ENCODE measurements at regions not wholly inside any gene's neighbourhood (a gene's known extent, or its start where the extent isn't known, plus 50 kb on each side); places are given as distances from the start of the nearest gene placed in this dataset.

GRCh38 chr1:192418552-192419285 is 101.9 kb downstream of the RGS21 start:
- Histone ChIP-seq H3K4me3 (ENCODE audit: extremely low read depth, insufficient read depth, low read length, poor library complexity, severe bottlenecking) (no peak overlapping the region), H3K27ac (ENCODE audit: low read depth, low read length, severe bottlenecking) (no peak overlapping the region), H3K36me3 (ENCODE audit: control insufficient read depth, insufficient read depth, low read length) (no peaks in the 10 kb centered on the region), H3K9me3 (ENCODE audit: control insufficient read depth, low read length) (no peaks in the 10 kb centered on the region), H3K4me1 (ENCODE audit: control insufficient read depth, insufficient read depth, low read length, poor library complexity, severe bottlenecking) (no peaks in the 10 kb centered on the region)
- WGBS, 2 experiments (ENCODE audit: insufficient coverage in 2 of 2): 100% methylated on average over 1 of the region's 1 CpG; no CpG with 5 or more reads in 1 of the 2 experiments

GRCh38 chr1:192430644-192431043 is 113.9 kb downstream of the RGS21 start:
- Histone ChIP-seq H3K36me3 (ENCODE audit: control insufficient read depth, insufficient read depth, low read length) (no peaks in the 10 kb centered on the region), H3K27ac (ENCODE audit: low read depth, low read length, severe bottlenecking) (no peak overlapping the region), H3K9me3 (ENCODE audit: control insufficient read depth, low read length) (peaks cover 12% of the 10 kb centered on the region), H3K4me3 (ENCODE audit: extremely low read depth, insufficient read depth, low read length, poor library complexity, severe bottlenecking) (no peak overlapping the region), H3K4me1 (ENCODE audit: control insufficient read depth, insufficient read depth, low read length, poor library complexity, severe bottlenecking) (no peaks in the 10 kb centered on the region)
- 67 to 72% methylated on average over 2 to 3 of the region's 3 CpGs for WGBS, 2 experiments (ENCODE audit: insufficient coverage in 2 of 2)

GRCh38 chr1:192435704-192436103 is 118.9 kb downstream of the RGS21 start:
- WGBS, 2 experiments (ENCODE audit: insufficient coverage in 2 of 2): 66 to 81% methylated on average over 2 to 3 of the region's 4 CpGs
- no peaks in the 10 kb centered on the region for H3K36me3 ChIP-seq (ENCODE audit: control insufficient read depth, insufficient read depth, low read length)
- H3K4me1 ChIP-seq (ENCODE audit: control insufficient read depth, insufficient read depth, low read length, poor library complexity, severe bottlenecking): peaks cover 15% of the 10 kb centered on the region
- H3K4me3 ChIP-seq (ENCODE audit: extremely low read depth, insufficient read depth, low read length, poor library complexity, severe bottlenecking): no peak overlapping the region
- H3K9me3 ChIP-seq (ENCODE audit: control insufficient read depth, low read length): peaks cover 6% of the 10 kb centered on the region
- H3K27ac ChIP-seq (ENCODE audit: low read depth, low read length, severe bottlenecking): peak overlapping the region; percentile 1

GRCh38 chr1:192436441-192437078 is 119.8 kb downstream of the RGS21 start:
- H3K36me3 ChIP-seq (ENCODE audit: control insufficient read depth, insufficient read depth, low read length): no peaks in the 10 kb centered on the region
- H3K4me1 ChIP-seq (ENCODE audit: control insufficient read depth, insufficient read depth, low read length, poor library complexity, severe bottlenecking): peaks cover 15% of the 10 kb centered on the region
- no peak overlapping the region for H3K27ac ChIP-seq (ENCODE audit: low read depth, low read length, severe bottlenecking)
- H3K4me3 ChIP-seq (ENCODE audit: extremely low read depth, insufficient read depth, low read length, poor library complexity, severe bottlenecking): no peak overlapping the region
- WGBS, 2 experiments (ENCODE audit: insufficient coverage in 2 of 2): 75 to 100% methylated on average over 1 to 4 of the region's 8 CpGs
- no peaks in the 10 kb centered on the region for H3K9me3 ChIP-seq (ENCODE audit: control insufficient read depth, low read length)

GRCh38 chr1:192438737-192439136 is 121.9 kb downstream of the RGS21 start:
- WGBS, 2 experiments (ENCODE audit: insufficient coverage in 2 of 2): 50% methylated on average over 1 of the region's 3 CpGs; no CpG with 5 or more reads in 1 of the 2 experiments
- H3K36me3 ChIP-seq (ENCODE audit: control insufficient read depth, insufficient read depth, low read length): no peaks in the 10 kb centered on the region
- H3K27ac ChIP-seq (ENCODE audit: low read depth, low read length, severe bottlenecking): no peak overlapping the region
- H3K9me3 ChIP-seq (ENCODE audit: control insufficient read depth, low read length): no peaks in the 10 kb centered on the region
- no peak overlapping the region for H3K4me3 ChIP-seq (ENCODE audit: extremely low read depth, insufficient read depth, low read length, poor library complexity, severe bottlenecking)
- peaks cover 15% of the 10 kb centered on the region for H3K4me1 ChIP-seq (ENCODE audit: control insufficient read depth, insufficient read depth, low read length, poor library complexity, severe bottlenecking)

GRCh38 chr1:192439373-192440025 is 122.7 kb downstream of the RGS21 start:
- peaks cover 15% of the 10 kb centered on the region for H3K4me1 ChIP-seq (ENCODE audit: control insufficient read depth, insufficient read depth, low read length, poor library complexity, severe bottlenecking)
- H3K9me3 ChIP-seq (ENCODE audit: control insufficient read depth, low read length): no peaks in the 10 kb centered on the region
- H3K27ac ChIP-seq (ENCODE audit: low read depth, low read length, severe bottlenecking): no peak overlapping the region
- WGBS, 2 experiments (ENCODE audit: insufficient coverage in 2 of 2): 64 to 90% methylated on average over 2 to 5 of the region's 6 CpGs
- H3K4me3 ChIP-seq (ENCODE audit: extremely low read depth, insufficient read depth, low read length, poor library complexity, severe bottlenecking): no peak overlapping the region
- no peaks in the 10 kb centered on the region for H3K36me3 ChIP-seq (ENCODE audit: control insufficient read depth, insufficient read depth, low read length)

GRCh38 chr1:192441492-192441891 is 124.7 kb downstream of the RGS21 start:
- 89 to 96% methylated on average over 2 of the region's 3 CpGs for WGBS, 2 experiments (ENCODE audit: insufficient coverage in 2 of 2)
- peaks cover 15% of the 10 kb centered on the region for H3K4me1 ChIP-seq (ENCODE audit: control insufficient read depth, insufficient read depth, low read length, poor library complexity, severe bottlenecking)
- H3K9me3 ChIP-seq (ENCODE audit: control insufficient read depth, low read length): no peaks in the 10 kb centered on the region
- H3K4me3 ChIP-seq (ENCODE audit: extremely low read depth, insufficient read depth, low read length, poor library complexity, severe bottlenecking): no peak overlapping the region
- H3K27ac ChIP-seq (ENCODE audit: low read depth, low read length, severe bottlenecking): no peak overlapping the region
- no peaks in the 10 kb centered on the region for H3K36me3 ChIP-seq (ENCODE audit: control insufficient read depth, insufficient read depth, low read length)

GRCh38 chr1:192442736-192443135 is 125.9 kb downstream of the RGS21 start:
- Histone ChIP-seq H3K36me3 (ENCODE audit: control insufficient read depth, insufficient read depth, low read length) (no peaks in the 10 kb centered on the region), H3K4me3 (ENCODE audit: extremely low read depth, insufficient read depth, low read length, poor library complexity, severe bottlenecking) (no peak overlapping the region), H3K4me1 (ENCODE audit: control insufficient read depth, insufficient read depth, low read length, poor library complexity, severe bottlenecking) (peaks cover 15% of the 10 kb centered on the region), H3K9me3 (ENCODE audit: control insufficient read depth, low read length) (no peaks in the 10 kb centered on the region), H3K27ac (ENCODE audit: low read depth, low read length, severe bottlenecking) (no peak overlapping the region)
- WGBS, 2 experiments (ENCODE audit: insufficient coverage in 2 of 2): 100% methylated on average over 2 of the region's 2 CpGs

GRCh38 chr1:192443616-192444015 is 126.8 kb downstream of the RGS21 start:
- H3K4me3 ChIP-seq (ENCODE audit: extremely low read depth, insufficient read depth, low read length, poor library complexity, severe bottlenecking): no peak overlapping the region
- H3K27ac ChIP-seq (ENCODE audit: low read depth, low read length, severe bottlenecking): no peak overlapping the region
- no peaks in the 10 kb centered on the region for H3K36me3 ChIP-seq (ENCODE audit: control insufficient read depth, insufficient read depth, low read length)
- H3K9me3 ChIP-seq (ENCODE audit: control insufficient read depth, low read length): no peaks in the 10 kb centered on the region
- peaks cover 13% of the 10 kb centered on the region for H3K4me1 ChIP-seq (ENCODE audit: control insufficient read depth, insufficient read depth, low read length, poor library complexity, severe bottlenecking)

GRCh38 chr1:192445241-192445640 is 128.4 kb downstream of the RGS21 start:
- Histone ChIP-seq H3K27ac (ENCODE audit: low read depth, low read length, severe bottlenecking) (no peak overlapping the region), H3K4me1 (ENCODE audit: control insufficient read depth, insufficient read depth, low read length, poor library complexity, severe bottlenecking) (no peaks in the 10 kb centered on the region), H3K4me3 (ENCODE audit: extremely low read depth, insufficient read depth, low read length, poor library complexity, severe bottlenecking) (no peak overlapping the region), H3K9me3 (ENCODE audit: control insufficient read depth, low read length) (no peaks in the 10 kb centered on the region), H3K36me3 (ENCODE audit: control insufficient read depth, insufficient read depth, low read length) (no peaks in the 10 kb centered on the region)
- 60 to 100% methylated on average over 1 to 2 of the region's 2 CpGs for WGBS, 2 experiments (ENCODE audit: insufficient coverage in 2 of 2)
